ENCODE measurements at regions not wholly inside any gene's neighbourhood (a gene's known extent, or its start where the extent isn't known, plus 50 kb on each side); places are given as distances from the start of the nearest gene placed in this dataset.

DNA sequence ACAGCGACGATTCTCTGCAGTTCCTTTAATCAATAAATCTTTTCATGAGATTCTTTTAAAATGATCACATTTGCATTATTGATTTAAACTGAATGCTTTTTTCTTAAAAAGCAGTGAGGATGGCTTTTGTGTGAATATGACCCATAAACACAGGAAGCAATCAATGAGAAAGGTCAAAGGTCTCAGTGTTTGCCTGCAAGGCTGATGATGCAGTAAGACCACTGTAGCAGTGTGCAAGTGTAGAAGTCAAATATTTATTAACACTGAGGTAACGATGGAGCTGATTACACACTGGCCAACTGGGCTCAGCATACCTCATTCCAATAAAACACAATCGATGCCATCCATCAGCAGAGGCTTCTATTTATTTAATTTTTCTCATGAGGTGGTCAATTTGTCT lies 633.5 kb downstream of the DCDC2C start:
- Histone ChIP-seq H3K4me1 (no peaks in the 10 kb centered on the region), H3K36me3 (no peaks in the 10 kb centered on the region), H3K27ac (no peak overlapping the region), H3K4me3 (no peak overlapping the region), H3K27me3 (no peaks in the 10 kb centered on the region), H3K9me3 (no peaks in the 10 kb centered on the region)
- intact Hi-C loops (cut with DNase I; ENCODE audit: low total_unique reads): no loop called here
- TF ChIP-seq, protein P1, sequence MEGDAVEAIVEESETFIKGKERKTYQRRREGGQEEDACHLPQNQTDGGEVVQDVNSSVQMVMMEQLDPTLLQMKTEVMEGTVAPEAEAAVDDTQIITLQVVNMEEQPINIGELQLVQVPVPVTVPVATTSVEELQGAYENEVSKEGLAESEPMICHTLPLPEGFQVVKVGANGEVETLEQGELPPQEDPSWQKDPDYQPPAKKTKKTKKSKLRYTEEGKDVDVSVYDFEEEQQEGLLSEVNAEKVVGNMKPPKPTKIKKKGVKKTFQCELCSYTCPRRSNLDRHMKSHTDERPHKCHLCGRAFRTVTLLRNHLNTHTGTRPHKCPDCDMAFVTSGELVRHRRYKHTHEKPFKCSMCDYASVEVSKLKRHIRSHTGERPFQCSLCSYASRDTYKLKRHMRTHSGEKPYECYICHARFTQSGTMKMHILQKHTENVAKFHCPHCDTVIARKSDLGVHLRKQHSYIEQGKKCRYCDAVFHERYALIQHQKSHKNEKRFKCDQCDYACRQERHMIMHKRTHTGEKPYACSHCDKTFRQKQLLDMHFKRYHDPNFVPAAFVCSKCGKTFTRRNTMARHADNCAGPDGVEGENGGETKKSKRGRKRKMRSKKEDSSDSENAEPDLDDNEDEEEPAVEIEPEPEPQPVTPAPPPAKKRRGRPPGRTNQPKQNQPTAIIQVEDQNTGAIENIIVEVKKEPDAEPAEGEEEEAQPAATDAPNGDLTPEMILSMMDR (IDR thresholded peaks at IDR 0.05): no peak
- no peak for DNase-seq

DNA sequence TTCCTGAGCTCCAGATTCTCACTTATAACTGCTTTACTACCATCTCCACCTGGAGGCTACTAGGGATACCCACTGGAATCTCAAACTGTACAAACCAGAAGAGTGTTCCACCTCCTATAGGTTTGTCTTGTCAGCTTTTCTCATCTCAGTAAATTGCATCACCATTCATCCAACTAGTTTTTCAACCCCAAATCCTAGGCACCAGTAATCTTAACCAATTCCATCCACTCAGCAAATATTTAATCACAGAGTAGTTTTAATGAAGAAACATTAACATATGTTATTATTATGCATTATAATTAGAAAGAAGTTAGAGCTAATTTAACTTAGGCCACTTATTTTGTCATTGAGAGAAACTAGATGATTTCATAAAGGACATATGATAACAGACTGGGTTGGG lies 635.0 kb downstream of the DCDC2C start:
- DNase-seq: no peak
- Histone ChIP-seq H3K4me1 (no peaks in the 10 kb centered on the region), H3K36me3 (no peaks in the 10 kb centered on the region), H3K9me3 (peaks cover 0 to 4% (median 0%) of the 10 kb centered on the region in 3 donors), H3K27ac (no peak overlapping the region), H3K27me3 (no peaks in the 10 kb centered on the region), H3K4me3 (no peak overlapping the region)
- TF ChIP-seq, protein P1 (IDR thresholded peaks at IDR 0.05): no peak
- intact Hi-C loops (cut with DNase I; ENCODE audit: low total_unique reads): no loop called here

DNA sequence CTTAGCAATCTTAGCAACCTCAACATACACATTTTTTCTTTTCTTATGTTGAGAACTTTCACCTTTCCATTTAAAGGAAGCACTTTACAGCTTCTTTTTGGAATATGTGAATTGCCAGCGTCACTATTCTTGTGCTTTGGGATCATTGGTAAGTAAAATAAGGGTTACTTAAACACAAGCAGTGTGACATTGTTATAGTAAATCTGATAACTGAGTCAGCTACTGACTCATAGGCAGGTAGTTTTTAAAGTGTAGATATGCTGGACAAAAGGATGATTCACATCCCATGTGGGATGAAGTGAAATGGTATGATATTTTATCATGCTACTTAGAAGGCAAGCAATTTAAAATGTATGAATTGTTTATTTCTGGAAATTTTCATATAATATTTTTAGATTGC lies 637.2 kb downstream of the DCDC2C start:
- Histone ChIP-seq H3K4me1 (no peaks in the 10 kb centered on the region), H3K27me3 (no peaks in the 10 kb centered on the region), H3K9me3 (peaks cover 0 to 4% (median 0%) of the 10 kb centered on the region in 3 donors), H3K27ac (no peak overlapping the region), H3K36me3 (no peaks in the 10 kb centered on the region), H3K4me3 (no peak overlapping the region)
- TF ChIP-seq, protein P1 (IDR thresholded peaks at IDR 0.05): no peak
- intact Hi-C loops (cut with DNase I; ENCODE audit: low total_unique reads): no loop called here
- no peak for DNase-seq

DNA sequence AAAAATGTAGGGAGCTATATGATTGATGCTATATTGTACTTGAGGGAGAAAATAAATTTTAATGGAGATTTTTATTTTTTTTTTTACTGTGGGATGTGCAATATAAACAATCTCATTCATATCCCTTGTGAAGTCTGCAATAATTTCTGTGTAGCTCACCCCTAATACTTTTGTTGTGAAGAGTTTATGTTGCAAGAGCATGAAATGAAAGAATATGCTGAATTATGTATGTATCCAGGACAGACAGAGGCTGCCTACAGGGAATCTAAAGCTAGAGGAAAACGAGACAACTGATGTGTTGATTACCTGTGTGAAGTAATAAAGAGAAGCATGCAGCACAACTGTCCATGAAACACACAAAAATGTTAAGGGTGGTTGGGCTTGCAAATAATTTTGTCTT lies 643.3 kb downstream of the DCDC2C start:
- Histone ChIP-seq H3K36me3 (no peaks in the 10 kb centered on the region), H3K9me3 (peaks cover 0 to 4% (median 0%) of the 10 kb centered on the region in 3 donors), H3K4me1 (no peaks in the 10 kb centered on the region), H3K27ac (no peak overlapping the region), H3K27me3 (no peaks in the 10 kb centered on the region), H3K4me3 (no peak overlapping the region)
- TF ChIP-seq, protein P1 (IDR thresholded peaks at IDR 0.05): no peak
- intact Hi-C loops (cut with DNase I; ENCODE audit: low total_unique reads): no loop called here
- DNase-seq: no peak

DNA sequence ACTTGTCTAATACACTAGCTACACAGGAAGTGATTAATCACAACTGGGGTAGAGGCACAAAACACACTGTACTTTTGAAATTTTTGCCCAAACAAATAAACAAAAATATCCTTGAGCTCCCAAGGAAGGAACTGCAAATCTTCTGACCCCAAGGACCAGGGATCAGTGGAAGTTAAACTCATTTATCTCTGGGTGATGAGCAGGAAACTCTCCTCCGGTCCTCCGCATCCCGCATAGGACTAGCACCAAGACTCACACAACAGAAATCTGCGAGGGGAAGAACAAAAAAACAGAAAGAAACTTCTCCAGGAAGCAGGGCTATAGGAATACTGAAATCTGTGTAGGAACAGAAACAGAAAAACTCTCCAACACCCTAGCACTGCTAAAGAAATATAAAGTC lies 650.3 kb downstream of the DCDC2C start:
- Histone ChIP-seq H3K36me3 (no peaks in the 10 kb centered on the region), H3K4me3 (no peak overlapping the region), H3K9me3 (no peaks in the 10 kb centered on the region), H3K27ac (no peak overlapping the region), H3K4me1 (no peaks in the 10 kb centered on the region), H3K27me3 (no peaks in the 10 kb centered on the region)
- TF ChIP-seq, protein P1 (IDR thresholded peaks at IDR 0.05): no peak
- DNase-seq: no peak
- intact Hi-C loops (cut with DNase I; ENCODE audit: low total_unique reads): no loop called here

DNA sequence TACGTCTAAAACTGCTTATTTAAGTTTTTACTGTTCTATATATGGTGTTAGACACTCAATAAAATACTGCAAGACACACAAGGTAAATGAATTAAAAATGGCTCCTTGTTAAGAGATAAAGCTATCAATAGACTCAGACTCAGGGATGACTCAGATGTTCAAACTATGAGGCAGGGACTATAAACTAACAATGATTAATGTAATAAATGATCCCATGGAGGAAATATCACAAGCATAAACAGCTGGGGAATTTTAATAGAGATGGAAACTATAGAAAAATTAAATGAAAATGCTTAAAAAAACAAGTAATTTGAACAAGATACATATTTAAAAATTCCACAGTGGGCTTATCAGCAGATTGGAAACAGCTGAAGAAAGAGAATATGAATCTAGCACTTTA lies 650.8 kb downstream of the DCDC2C start:
- Histone ChIP-seq H3K4me1 (no peaks in the 10 kb centered on the region), H3K9me3 (no peaks in the 10 kb centered on the region), H3K4me3 (no peak overlapping the region), H3K27me3 (no peaks in the 10 kb centered on the region), H3K36me3 (no peaks in the 10 kb centered on the region), H3K27ac (no peak overlapping the region)
- no peak for DNase-seq
- TF ChIP-seq, protein P1 (IDR thresholded peaks at IDR 0.05): no peak
- intact Hi-C loops (cut with DNase I; ENCODE audit: low total_unique reads): no loop called here
